HG02588 (cell line): ENCODE measurements at regions not wholly inside any gene's neighbourhood (a gene's known extent, or its start where the extent isn't known, plus 50 kb on each side); places are given as distances from the start of the nearest gene placed in this dataset.
"Not testable (repeated sequence)": the region's sequence is repeated elsewhere in the genome, so short reads cannot be mapped to it uniquely, and the experiment has no call there.

Experiments
- ATAC-seq: cut with Tn5 transposase; IDR thresholded peaks from one replicate; pipeline ENCODE4 v1.9.1; 2021; ENCODE audit warnings: mild to moderate bottlenecking, moderate library complexity; ENCODE audit not compliant: unreplicated experiment

DNA sequence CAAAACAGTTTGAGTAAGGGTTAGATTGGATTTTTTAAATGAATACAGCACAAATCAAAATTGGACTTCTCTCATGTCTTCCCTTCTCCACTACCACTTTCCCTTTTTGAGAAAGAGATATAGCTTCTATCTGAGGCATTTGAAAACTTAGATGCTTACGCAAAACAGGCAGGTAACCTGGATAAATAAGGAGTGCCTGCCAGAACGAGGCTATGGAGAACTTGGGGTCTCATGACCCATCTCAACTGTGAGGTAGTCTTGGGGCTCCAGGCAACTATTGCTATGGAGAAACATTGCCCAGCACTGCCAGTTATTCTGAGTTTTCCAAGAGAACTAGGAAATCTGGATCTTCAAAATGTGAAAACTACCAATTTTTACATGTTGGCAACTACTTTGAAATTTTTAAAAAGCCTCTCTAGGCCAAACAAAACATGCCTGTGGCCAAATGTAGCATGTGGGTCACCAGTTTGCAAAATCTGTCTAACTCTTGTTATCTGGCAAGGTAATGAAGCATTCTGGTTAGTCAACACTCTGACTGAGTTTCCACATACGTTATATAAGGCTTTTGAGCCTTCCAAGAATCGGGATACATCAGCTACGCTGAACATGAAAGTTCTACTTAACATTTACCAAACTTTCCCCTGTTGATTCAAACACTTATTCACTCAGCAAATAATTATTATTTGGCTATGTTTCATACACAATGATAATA is 752.7 kb downstream of the KCNA4 start:
- ATAC-seq: no peak

DNA sequence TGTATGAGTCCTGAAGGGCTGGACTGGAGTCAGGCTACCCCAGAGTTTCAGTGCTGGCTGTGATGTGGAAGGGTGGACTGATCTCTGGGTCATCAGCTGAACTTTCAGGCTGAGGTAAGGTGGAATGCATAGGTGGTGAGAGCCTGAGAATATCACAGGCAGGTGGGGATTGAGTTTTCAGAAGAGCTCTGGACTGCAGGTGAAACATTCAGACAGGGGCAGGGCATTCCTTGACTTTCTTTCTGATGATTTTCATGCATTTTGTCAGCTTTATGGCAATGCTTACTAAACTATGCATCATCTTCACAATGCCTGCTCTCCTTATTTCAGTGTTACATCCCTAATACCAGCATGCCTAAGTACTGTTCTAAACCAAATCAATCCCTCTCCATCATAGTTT is 755.0 kb downstream of the KCNA4 start:
- ATAC-seq: no peak

DNA sequence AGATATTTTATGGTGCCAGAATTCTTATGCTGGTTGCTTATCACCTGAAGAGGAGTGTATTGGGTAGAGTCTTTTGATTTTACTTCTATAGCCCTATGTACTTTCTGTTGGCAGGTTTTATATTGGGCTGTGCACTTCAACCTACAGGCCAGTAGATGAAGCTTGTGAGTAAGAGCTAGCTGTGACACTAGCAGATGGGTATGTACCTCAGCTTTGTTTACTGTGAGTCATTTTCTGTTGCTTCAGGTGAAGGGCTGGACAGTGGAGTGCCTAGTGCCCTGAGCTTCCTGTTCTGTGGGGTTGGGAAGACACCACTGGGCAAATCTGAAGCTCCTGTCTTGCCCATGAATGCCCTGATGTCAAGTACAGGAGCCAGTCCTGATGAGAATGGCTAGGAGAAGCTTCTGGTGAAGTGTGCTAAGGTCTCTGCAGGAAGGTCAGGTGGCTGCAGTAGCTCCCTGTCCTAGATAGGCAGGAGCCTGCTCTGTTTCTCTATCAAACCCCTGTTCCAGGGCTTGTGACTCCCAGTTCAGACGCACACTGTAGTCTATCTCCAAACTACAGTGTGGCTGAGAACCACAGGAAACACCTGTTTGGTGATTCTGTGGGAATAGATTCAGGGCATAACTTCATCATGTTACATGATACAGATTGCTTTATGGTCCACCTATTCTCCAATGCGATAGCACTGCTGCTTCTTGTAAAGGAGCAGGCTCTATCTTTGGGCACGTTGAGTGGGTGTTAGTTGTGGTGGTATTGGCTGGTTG is 755.7 kb downstream of the KCNA4 start:
- no peak for ATAC-seq

DNA sequence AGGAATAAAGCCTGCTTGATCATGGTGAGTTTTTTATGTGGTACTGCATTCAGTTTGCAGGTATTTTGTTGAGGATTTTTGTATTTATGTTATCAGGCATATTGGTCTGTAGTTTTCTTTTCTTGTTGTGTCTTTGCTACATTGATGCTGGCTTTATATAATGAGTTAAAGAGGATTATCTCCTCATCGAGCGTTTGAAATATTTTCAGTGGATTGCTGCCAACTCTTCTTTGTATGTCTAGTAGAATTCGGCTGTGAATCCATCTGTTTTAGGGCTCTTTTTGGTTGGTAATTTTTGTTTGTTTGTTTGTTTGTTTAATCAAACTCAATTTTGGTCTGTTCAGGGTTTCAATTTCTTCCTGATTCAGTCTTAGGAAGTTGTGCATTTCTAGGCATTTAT is 758.4 kb downstream of the KCNA4 start:
- no peak for ATAC-seq

DNA sequence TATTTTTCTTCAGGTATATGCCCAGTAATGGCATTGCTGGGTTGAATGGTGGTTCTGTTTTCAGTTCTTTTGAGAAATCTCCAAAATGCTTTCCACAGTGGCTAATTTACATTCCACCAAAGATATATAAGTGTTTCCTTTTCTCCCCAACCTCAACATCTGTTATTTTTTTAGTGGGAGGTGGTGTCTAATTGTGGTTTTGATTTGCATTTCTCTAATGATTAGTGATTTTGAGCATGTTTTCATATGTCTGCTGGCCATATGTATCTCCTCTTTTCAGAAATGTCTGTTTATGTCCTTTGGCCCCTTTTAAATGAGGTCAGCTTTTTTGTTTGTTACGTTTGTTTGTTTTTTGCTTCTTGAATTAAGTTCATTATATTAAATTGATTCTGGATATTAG is 760.2 kb downstream of the KCNA4 start:
- ATAC-seq: peak; percentile 49

DNA sequence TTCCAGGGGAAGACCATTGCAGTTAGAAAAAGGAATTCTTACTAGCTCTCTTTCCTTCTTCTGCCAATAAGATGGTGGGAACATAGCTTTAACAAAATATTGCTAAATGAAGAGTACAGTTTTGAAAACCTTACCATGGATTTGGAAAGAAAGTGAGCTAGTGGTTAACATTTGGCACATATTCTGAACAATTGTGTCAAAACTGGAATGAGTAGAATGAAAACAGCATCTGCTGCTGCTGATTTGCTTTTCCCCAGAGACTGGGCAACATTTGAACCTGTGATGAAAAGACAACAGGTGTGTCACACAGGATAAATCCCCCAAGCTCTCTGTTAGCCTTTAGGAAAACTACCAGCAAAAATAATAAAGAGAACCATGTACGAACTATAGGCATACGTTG is 761.4 kb downstream of the KCNA4 start:
- no peak for ATAC-seq

DNA sequence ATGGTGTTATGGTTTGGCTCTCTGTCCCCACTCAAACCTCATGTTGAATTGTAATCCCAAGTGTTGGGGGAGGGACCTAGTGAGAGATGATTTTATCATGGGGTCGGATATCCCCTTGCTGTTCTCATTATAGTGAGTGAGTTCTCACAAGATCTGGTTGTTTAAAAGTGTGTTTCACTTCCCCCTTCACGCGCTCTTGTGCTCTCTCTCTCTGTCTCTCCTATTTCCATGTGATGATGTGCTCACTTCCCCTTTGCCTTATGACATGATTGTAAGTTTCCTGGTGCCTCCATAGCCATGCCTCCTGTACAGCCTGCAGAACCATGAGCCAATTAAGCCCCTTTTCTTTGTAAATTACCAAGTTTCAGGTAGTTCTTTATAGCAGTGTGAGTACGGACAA is 765.1 kb downstream of the KCNA4 start:
- peak; percentile 71 for ATAC-seq

DNA sequence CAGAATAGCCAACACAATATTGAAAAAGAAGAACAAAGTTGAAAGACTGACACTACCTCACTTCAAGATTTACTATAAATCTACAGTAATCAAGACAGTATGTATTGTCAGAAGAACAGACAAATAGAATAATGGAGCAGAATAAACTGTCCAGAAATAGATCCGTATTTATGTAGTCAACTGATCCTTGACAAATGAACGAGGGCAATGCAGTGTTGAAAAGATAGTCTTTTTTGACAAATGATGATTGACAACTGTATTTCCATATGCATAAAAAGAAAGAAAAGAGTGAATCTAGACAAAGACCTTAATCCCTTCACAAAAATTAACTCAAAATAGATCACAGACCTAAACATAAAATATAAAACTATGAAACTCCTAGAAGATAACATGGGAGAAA is 767.1 kb downstream of the KCNA4 start:
- no peak for ATAC-seq

DNA sequence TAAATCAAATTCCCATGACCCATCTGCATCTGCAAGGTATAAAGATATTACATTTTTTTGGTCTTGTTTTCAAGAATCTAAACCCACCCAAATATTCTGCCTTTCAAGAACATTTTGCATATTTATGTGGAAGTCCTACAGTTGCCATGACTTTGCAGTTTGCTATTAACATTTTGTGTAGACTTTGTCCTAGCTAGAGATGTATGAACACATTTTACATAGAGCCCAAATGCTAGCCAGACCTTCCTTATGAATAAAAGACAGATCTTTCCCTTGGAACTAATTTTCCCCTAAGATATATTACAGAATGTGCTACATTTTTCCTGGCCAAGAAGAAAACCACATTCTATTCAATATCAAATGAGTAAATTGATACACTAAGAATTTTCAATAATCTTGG is 772.5 kb downstream of the KCNA4 start:
- no peak for ATAC-seq

DNA sequence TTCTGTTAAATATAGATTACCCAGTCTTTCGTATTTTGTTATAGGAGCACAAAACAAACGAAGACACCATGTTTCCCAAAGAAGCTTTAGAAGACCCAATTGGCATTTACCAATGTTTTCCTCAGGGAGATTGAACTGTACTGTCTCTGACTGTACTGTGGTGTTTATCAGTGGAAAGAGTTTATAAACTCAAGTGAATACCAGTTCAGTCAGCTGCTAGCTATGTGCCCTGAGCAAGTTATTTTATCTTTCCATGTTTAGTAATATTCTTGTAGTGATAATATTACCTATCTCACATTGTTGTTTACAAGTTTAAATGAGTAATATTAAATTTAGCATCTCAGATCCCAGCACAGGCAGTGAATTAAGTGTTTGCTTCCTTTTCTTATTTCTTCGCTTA is 773.2 kb downstream of the KCNA4 start:
- ATAC-seq: no peak

DNA sequence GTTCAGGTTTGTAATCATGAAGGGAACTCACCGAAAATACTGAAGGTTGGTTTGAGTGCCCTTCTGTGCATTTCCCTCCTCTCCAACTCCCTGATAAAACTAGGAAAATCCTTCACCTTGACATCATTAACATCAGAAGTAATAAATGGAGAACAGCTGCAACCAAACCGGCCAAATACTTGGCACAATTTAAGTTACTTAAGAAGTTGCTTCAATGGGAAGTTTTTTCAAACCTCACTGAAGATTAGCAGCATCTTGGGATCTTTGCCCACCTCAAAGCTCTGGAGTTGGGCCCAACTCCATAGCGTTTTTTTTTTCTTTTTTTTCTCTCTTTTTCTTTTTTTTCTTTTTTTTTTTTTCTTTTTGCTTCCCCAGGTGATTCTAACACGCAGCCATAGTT is 784.8 kb downstream of the KCNA4 start:
- ATAC-seq: no peak

DNA sequence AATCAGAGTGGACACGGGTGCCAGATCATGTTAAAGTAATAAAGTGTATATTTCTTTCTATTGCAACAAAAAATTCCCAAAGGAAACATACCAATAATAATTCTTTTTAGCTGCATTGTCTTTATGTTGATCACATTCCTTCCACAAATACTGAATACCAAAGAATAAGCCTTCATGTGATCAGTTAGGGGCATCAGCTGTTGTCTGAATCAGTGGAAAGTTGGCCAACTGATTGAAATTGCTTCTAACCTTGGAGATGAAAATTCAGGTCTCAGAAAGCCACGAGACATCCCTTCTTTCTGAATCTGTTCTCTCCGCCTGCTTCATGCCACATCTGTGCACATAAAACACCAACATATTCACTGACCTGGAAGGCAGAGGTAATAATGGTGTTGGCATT is 785.2 kb downstream of the KCNA4 start:
- ATAC-seq: no peak

DNA sequence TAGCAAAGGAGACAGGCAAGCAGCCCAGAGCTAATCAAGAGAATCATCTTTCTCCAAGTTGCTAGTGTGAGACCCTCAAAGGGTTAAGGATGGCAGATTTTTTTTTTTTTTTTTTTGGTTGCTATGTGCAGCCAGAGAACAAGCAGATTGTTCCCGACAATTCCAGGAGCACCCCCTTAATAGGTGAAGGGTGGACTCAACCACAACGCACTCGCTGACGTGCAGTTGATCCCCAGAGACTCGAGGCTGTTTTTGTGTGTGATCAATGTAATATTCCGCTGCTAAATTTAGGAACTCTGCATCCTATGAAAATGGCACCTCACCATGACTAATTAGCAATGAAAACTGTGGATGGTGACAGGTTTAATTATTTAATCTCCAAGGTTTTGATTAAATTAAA is 789.0 kb downstream of the KCNA4 start:
- ATAC-seq: no peak

DNA sequence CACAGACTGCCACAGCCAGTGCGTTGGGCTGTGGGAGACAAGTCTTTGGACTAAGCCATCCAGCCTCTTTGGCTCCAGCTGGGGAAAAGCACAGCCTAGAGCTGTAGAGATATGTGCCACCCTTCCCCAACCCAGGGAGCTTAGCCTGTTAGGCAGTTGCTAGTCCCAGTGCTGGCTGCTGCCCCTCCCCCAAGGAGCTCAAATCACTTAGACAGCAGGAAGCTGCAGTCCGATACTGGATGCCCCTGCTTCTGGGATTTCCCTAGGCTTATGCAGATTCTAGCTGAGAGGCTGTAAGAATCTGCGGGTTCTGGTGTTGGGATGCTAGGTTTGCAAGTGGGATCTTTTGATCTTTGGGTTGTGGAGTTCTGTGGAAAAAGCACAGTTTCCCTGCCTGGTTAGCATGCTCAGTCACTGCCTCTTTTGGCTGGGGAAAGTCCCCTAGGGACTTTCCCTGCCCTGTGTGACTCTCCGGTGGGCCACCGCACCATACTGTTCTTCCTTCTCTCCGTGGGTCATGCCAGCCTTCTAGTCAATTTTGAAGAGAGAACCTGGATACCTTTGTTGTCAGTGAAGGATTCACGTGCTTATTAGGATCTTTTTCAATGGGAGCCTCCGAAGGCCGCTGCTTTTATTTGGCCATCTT is 792.0 kb downstream of the KCNA4 start:
- no peak for ATAC-seq

DNA sequence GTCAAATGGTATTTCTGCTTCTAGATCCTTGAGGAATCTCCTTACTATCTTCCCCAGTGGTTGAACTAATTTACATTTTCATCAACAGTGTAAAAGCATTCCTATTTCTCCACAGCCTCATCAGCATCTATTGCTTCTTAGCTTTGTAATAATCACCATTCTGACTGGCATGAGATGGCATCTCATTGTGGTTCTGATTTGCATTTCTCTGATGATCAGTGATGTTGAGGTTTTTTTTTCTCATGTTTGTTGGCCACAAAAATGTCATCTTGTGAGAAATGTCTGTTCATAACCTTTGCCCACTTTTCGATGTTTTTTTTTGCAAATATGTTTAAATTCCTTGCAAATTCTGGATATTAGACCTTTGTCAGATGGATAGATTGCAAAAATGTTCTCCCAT is 797.3 kb downstream of the KCNA4 start:
- ATAC-seq: not testable (repeated sequence)

DNA sequence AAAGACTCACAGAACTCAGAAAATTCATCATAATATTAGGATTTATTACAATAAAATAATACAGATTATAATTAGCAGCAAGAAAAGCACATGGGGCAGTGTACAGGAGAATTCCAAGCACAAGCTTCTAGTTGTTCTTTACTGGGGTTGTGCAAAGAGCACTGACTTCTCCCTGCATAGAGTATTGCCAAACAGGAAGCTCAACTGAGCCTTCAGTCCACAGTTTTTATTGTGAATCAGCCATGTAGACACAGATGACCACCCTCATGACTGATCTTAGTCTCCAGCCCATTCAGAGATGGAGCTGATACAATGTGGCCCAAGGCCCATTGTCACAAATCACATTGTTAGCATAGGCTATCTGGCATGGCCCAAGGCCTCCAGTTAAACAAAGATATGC is 798.9 kb downstream of the KCNA4 start:
- no peak for ATAC-seq

DNA sequence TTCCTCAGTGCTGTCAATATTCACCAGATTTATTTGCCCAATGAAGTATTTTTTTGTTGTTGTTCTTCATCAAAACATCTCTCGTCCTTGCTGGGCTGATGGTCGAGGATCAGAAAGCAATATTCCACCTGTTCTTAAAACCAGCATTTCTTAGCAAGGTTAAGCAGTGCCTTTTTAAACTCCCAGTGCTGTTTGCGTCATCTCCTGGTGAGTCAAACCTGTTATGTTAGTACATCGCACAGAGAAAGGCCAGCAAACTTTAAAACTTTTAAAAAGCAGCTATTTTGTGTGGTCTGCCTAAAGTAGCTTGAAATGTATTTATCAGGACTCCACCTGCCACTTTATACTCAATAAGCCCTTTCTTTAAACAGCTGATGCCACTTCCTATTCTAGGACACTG is 802.0 kb downstream of the KCNA4 start:
- ATAC-seq: no peak

DNA sequence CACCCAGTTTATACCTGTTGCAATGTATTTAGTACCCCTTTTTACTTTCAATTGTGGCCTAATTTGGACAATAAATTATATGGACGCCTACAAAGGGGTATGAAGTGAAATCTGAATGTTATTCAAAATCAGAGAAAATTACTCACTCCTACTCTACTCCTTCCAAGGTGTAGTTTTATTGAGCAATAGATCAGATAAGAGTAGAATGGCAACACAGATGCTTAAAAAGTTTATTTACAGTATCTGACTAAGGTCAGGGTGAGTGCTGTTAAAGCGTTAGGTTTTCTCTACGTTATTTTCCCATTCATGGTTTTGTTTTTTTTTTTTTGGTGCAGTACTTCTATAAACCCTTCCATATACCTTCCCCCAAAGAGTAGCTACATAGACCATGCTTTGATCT is 805.6 kb downstream of the KCNA4 start:
- ATAC-seq: no peak

DNA sequence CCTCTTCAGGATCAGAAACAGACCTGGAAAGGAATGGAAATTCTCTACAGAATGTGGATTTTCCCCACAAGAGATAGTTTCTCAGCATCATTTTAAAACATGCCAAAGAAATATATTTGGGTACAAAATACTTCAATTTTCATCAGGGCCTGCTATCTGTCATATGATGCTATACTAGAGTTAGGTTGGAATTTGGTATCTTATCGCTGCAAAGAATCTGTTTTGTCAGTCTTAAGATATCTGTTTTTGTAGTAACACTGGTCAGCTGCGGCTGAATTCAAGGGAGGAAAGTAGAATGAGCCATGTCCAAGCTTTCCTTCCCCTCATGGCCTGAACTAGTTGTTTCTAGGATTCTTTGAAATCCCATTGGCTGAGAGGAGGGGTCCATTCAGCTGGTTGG is 806.4 kb downstream of the KCNA4 start:
- no peak for ATAC-seq

DNA sequence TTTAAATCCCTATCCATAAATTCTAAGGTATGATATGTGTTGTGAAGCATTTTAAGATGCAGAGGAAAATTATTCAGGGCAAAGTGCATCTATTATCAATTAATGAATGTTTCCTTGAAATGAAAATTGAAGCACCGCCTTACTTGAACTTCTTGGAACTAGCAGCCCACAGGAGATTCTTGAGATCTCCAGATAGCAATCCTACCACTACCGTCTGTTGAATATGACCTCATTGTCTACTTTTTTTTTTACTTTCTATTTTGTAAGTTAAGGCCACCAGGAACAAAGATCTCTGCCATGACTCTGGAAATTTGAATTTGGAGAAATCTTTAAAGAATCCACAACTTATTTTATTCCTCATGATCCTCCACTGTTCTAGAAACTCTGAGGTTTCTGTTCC is 808.7 kb downstream of the KCNA4 start:
- ATAC-seq: no peak

DNA sequence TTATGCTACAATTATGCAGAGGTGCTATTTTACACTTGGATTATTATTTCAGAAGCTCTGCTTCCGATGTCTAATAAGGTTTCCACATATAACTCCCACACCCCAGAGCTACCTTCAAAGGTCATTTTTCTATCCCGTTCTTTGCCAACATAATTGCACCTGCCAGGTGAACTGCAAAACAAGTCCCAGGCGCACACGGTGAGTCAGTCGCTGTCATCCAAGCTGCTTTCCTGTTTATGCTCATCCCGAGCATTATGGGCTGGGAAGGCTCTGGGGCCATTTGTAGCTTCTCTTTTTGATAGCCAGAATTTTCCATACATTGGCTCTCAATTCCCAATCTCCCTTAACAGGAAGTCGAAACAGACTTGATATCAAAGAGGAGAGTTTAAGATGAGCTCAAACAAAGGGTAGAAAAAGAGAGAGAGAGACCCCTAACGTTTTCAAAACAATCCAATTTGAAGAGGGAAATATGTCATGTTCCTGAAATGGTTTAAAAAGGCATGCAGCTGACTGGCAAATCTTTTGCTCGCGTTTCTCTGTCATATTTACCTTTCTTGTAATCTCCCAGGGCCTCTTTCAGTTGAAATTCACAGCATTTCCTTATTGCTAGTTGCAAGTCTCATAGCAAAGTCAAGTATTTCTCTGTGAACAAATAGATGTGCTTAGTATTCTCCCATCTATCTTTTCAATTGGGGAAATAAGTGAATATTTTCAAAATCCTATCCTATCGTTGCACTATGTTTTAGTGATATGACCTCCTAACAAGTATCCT is 815.9 kb downstream of the KCNA4 start:
- ATAC-seq: no peak
